Psoas muscle (tissue), 7 donors: ENCODE measurements at regions not wholly inside any gene's neighbourhood (a gene's known extent, or its start where the extent isn't known, plus 50 kb on each side); places are given as distances from the start of the nearest gene placed in this dataset.
"Not testable (repeated sequence)": the region's sequence is repeated elsewhere in the genome, so short reads cannot be mapped to it uniquely, and the experiment has no call there.

Source experiments
- ATAC-seq, 4 donors: fragments of 200-7000 bp; cut with Tn5 transposase; one replicate each; pipeline ENCODE4 v1.9.1; 2020; ENCODE audit warnings: moderate library complexity in 3 of 4, mild to moderate bottlenecking in 2 of 4
- DNase-seq, 2 donors: peaks; one replicate each; pipeline ENCODE4 v3.0.0-alpha.2; 2020
- H3K27ac ChIP-seq: fragments of 200-600 bp; one replicate; pipeline ENCODE4 v1.8.0; 2022
- H3K27me3 ChIP-seq, 3 donors: fragments of 200-600 bp in 1 of 3; one replicate each; pipeline versions ENCODE4 v1.6.1 to v1.8.0; 2013 to 2022; ENCODE audit warnings: low read length in 2 of 3, mild to moderate bottlenecking in 2 of 3, moderate library complexity in 1 of 3; ENCODE audit not compliant: insufficient read depth in 3 of 3
- H3K36me3 ChIP-seq, 2 donors: fragments of 200-600 bp in 1 of 2; one replicate each; pipeline versions ENCODE4 v1.6.1 to v1.8.0; 2013 to 2022; ENCODE audit warnings: low read depth in 1 of 2, mild to moderate bottlenecking in 1 of 2, moderate library complexity in 1 of 2; ENCODE audit not compliant: insufficient read depth in 1 of 2
- H3K4me1 ChIP-seq: fragments of 200-600 bp; one replicate; pipeline ENCODE4 v1.8.0; 2022
- H3K4me3 ChIP-seq: fragments of 200-600 bp; one replicate; pipeline ENCODE4 v1.8.0; 2022; ENCODE audit warnings: mild to moderate bottlenecking
- H3K9me3 ChIP-seq: fragments of 200-600 bp; one replicate; pipeline ENCODE4 v1.8.0; 2022
- WGBS, 3 donors: extraction: QIAGEN DNeasy Blood & Tissue Kit; methylation state at CpG; one replicate each; pipeline versions ENCODE4 v1.1.6 to v1.1.7; 2013; 5-methylcytosine and 5-hydroxymethylcytosine counted together
- intact Hi-C, 2 donors: fragments of 100-400 bp; cut with DNase I; formaldehyde crosslinking; loops; one replicate each; pipeline versions ENCODE4 v1.11.0 to v1.14.2; 2022
- TF ChIP-seq, protein P1 (sequence below): fragments of 200-600 bp; IDR thresholded peaks from one replicate; pipeline ENCODE4 v1.8.0; 2022; ENCODE audit warnings: antibody characterized with exemption
- donor health status: healthy with polysubstance abuse.
- donor health status: DM: no; HTN: no; CAD: no; lungs with moderate emphysema.
- donor health status: Bipolar disorder and iron deficiency.
- donor health status: healthy.
- donor health status: DM: yes; HTN: yes; CAD: no.
- donor health status: DM: no; HTN: no; CAD: no.
- donor health status: DM: yes; HTN: yes; CAD: no.

DNA sequence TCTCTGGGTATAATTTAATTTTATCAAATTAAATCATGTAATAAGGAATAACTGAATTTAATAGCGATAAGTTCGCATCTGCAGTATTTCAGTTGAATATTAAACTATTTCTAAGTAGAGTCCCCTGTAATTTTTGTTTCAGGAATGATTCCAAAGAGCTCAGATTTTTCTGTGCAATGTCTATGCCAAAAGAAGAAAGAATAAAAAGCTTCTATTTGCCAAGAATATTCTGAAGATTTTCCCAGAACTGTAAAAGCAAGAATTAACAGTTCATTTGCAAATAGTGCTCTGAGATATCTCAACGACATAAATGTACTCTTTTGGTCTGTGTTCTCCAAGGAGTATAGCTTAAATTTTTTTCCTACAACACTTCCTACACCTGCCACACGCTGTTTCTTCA, 1242.8 kb upstream of the DIAPH2 start:
- no peak overlapping the region for H3K4me3 ChIP-seq
- H3K27ac ChIP-seq: no peak overlapping the region
- ATAC-seq (no peak), DNase-seq (no peak)
- 24 to 45% (median 36%) methylated on average over 4 of the region's 4 CpGs for WGBS, 3 donors
- intact Hi-C loops: no loop called here
- H3K27me3 ChIP-seq: no peaks in the 10 kb centered on the region
- H3K9me3 ChIP-seq: no peaks in the 10 kb centered on the region
- no peaks in the 10 kb centered on the region for H3K36me3 ChIP-seq
- H3K4me1 ChIP-seq: no peaks in the 10 kb centered on the region
- TF ChIP-seq, protein P1, sequence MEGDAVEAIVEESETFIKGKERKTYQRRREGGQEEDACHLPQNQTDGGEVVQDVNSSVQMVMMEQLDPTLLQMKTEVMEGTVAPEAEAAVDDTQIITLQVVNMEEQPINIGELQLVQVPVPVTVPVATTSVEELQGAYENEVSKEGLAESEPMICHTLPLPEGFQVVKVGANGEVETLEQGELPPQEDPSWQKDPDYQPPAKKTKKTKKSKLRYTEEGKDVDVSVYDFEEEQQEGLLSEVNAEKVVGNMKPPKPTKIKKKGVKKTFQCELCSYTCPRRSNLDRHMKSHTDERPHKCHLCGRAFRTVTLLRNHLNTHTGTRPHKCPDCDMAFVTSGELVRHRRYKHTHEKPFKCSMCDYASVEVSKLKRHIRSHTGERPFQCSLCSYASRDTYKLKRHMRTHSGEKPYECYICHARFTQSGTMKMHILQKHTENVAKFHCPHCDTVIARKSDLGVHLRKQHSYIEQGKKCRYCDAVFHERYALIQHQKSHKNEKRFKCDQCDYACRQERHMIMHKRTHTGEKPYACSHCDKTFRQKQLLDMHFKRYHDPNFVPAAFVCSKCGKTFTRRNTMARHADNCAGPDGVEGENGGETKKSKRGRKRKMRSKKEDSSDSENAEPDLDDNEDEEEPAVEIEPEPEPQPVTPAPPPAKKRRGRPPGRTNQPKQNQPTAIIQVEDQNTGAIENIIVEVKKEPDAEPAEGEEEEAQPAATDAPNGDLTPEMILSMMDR: no peak

DNA sequence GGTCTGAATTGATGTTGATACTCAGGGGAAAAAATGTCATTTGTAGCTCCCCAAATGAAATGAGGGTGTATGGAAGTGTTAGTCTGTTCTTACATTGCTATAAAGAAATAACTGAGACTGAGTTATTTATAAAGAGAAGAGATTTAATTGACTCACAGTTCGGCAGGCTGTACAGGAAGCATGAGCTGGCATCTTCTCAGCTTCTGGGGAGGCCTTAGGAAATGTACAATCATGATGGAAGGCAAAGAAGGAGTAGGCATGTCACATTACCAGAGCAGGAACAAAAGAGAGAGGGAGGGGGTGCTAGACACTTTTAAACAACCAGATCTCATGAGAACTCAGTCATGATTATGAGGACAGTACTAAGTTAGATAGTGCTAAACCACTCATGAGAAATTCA, 1199.9 kb upstream of the DIAPH2 start:
- WGBS, 3 donors: 49 to 66% (median 56%) methylated on average over 1 of the region's 1 CpG
- no peak for DNase-seq
- no peak for ATAC-seq

DNA sequence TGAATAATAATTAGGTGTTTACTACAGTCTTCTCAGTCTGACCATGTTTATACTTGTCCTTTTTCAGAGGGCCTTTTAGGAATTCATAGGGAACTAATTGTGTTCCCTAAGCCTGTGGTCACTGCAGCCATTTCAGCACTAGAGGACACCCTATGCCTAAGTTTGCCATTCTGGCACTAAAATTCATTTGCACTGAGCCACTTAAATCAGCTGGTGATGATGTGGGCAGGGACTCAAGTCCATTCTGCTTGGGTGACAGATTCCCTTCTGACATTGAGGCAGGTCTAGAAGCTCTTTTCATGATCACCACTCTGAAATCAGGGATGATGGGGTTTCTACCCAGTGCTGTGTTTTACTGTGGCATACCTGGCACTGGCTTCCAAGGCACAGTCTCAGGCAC, 1178.9 kb upstream of the DIAPH2 start:
- H3K36me3 ChIP-seq: no peaks in the 10 kb centered on the region
- TF ChIP-seq, protein P1: no peak
- H3K4me3 ChIP-seq: no peak overlapping the region
- H3K27me3 ChIP-seq: no peaks in the 10 kb centered on the region
- intact Hi-C loops: no loop called here
- H3K27ac ChIP-seq: no peak overlapping the region
- H3K9me3 ChIP-seq: no peaks in the 10 kb centered on the region
- H3K4me1 ChIP-seq: no peaks in the 10 kb centered on the region
- ATAC-seq (no peak), DNase-seq (no peak)

More for the DNA sequence above, 1199.9 kb upstream of the DIAPH2 start:
- TF ChIP-seq, protein P1: no peak
- no peaks in the 10 kb centered on the region for H3K36me3 ChIP-seq
- H3K9me3 ChIP-seq: no peaks in the 10 kb centered on the region
- no peaks in the 10 kb centered on the region for H3K27me3 ChIP-seq
- no peak overlapping the region for H3K27ac ChIP-seq
- intact Hi-C loops: no loop called here
- H3K4me1 ChIP-seq: no peaks in the 10 kb centered on the region
- H3K4me3 ChIP-seq: no peak overlapping the region

DNA sequence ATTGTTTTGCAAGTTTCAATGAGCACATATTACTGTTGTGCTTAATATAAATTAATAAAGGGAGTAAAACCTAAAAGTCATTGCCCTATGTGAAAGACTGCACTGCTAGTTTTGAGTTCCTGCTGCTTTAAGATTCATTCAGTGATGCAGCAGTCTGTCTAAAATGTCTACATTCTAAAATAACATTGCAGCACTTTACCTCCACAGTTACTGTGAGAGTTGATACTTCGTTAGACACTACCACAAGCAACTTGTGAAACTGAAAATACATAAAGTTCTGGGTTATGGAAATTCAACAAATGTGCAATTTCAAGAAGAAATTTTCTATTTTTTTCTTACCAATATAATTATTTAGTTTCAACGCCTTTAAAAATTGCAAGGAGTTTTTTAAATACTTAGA, 1175.2 kb upstream of the DIAPH2 start:
- Histone ChIP-seq H3K27me3 (no peaks in the 10 kb centered on the region), H3K9me3 (no peaks in the 10 kb centered on the region), H3K4me3 (no peak overlapping the region), H3K27ac (no peak overlapping the region), H3K4me1 (no peaks in the 10 kb centered on the region), H3K36me3 (no peaks in the 10 kb centered on the region)
- no peak for DNase-seq
- WGBS, 3 donors: 62 to 86% (median 68%) methylated on average over 2 of the region's 2 CpGs
- TF ChIP-seq, protein P1: no peak
- intact Hi-C loops: no loop called here
- ATAC-seq: no peak

DNA sequence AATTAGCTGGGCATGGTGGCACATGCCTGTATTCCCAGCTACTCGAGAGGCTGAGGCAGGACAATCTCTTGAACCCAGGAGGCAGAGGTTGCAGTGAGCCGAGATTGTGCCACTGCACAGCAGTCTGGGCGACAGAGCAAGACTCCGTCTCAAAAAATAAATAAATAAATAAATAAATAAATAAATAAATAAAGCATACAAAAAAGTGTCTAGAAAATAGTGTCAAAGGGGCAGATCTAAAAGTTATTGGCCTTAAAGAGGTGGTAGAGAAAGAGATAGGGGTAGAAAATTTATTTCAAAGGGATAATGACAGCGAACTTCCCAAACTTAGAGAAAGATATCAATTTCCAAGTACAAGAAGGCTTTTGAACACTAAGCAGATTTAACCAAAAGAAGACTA, 1160.6 kb upstream of the DIAPH2 start:
- H3K27ac ChIP-seq, H3K36me3 ChIP-seq, H3K9me3 ChIP-seq, DNase-seq, H3K4me1 ChIP-seq, H3K4me3 ChIP-seq, H3K27me3 ChIP-seq, ATAC-seq, intact Hi-C loops: not testable (repeated sequence)
- WGBS, 3 donors: 85 to 94% (median 92%) methylated on average over 5 of the region's 5 CpGs
